GM12878 (cell line): ENCODE measurements at regions not wholly inside any gene's neighbourhood (a gene's known extent, or its start where the extent isn't known, plus 50 kb on each side); places are given as distances from the start of the nearest gene placed in this dataset.

Experiments used
- HDAC2 ChIP-seq: fragments of 200-600 bp; sonication (generic); IDR thresholded peaks from 2 replicates; pipeline ENCODE4 v1.6.1; 2017
- POLR2A ChIP-seq: IDR thresholded peaks from 2 replicates; pipeline ENCODE4 v1.6.1; 2011; ENCODE audit warnings: low read depth, mild to moderate bottlenecking, low read length
- SRF ChIP-seq, 2 experiments: IDR thresholded peaks; 2 replicates each; pipeline ENCODE4 v1.6.1; 2011; ENCODE audit warnings: low read depth in 2 of 2, low read length in 2 of 2, mild to moderate bottlenecking in 1 of 2, moderate library complexity in 1 of 2
- YY1 ChIP-seq: IDR thresholded peaks from 2 replicates; pipeline ENCODE4 v1.6.1; 2011; ENCODE audit warnings: low read depth, mild to moderate bottlenecking, low read length
- ZNF24 ChIP-seq: fragments of 450-650 bp; IDR thresholded peaks from 2 replicates; pipeline ENCODE4 v1.6.1; 2017; ENCODE audit warnings: antibody characterized with exemption, mild to moderate bottlenecking
- ZZZ3 ChIP-seq: IDR thresholded peaks from 2 replicates; pipeline ENCODE4 v1.6.1; 2011; ENCODE audit warnings: low read depth; ENCODE audit not compliant: control insufficient read depth, insufficient read length
- TF ChIP-seq, protein P1 (sequence below): IDR thresholded peaks from 2 replicates; pipeline ENCODE4 v1.6.1; 2011; ENCODE audit warnings: borderline replicate concordance, low read depth, mild to moderate bottlenecking, moderate library complexity, low read length; ENCODE audit not compliant: insufficient read depth, poor library complexity, severe bottlenecking
- TF ChIP-seq, protein P2 (sequence below): IDR thresholded peaks from 2 replicates; pipeline ENCODE4 v1.6.1; 2011; ENCODE audit warnings: mild to moderate bottlenecking, low read depth, low read length, moderate library complexity; ENCODE audit not compliant: insufficient replicate concordance
- TF ChIP-seq, protein P3 (sequence below), 3 experiments: IDR thresholded peaks in 2 of 3; conservative IDR thresholded peaks in 1 of 3; 2 replicates each; pipeline ENCODE4 v1.5.1; 2011; ENCODE audit warnings: low read depth in 3 of 3, low read length in 3 of 3, mild to moderate bottlenecking in 3 of 3, control low read depth in 2 of 3, moderate library complexity in 2 of 3, inconsistent platforms in 1 of 3, mixed read lengths in 1 of 3; ENCODE audit not compliant: control insufficient read depth in 2 of 3, insufficient read depth in 1 of 3; ENCODE audit errors: extremely low read depth in 1 of 3
- TF ChIP-seq, protein P4 (sequence below): IDR thresholded peaks from 2 replicates; pipeline ENCODE4 v1.6.1; 2012; ENCODE audit warnings: mild to moderate bottlenecking, low read depth, low read length

DNA sequence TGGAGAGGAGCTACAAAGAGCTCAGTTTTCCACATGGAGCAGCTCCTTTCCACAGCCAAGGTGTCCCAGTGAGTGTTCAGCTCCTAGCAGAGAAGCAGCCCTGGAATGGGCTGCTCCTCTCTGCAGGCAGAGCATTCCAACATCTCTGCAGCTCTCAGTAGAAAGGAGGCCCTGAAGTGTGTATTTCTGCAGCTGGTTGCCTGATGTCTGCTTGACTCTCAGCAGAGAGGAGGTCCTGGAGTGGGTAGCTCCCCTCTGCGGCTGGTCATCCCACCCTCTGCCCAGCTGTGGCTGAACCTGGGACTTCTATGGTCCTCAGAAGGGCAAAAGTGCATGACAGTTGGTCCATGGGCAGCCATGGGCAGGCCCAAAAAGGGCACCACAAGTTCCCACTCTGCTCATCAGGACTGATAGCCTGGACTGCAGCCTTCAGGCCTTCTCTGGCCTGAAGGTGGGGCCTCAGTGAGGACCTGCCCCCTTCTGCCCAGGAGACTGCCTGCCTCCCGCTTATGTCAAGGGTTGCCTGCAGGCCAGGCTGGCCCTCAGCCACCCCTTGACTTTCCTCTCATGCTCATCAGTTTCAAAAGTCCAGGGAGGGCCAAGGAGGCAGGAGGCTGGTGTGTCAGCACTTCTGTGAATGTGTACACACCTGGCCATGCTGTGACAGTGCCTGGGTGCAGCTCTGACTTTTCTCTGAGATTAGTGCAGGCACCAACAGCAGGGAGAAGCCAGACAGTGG is 605.9 kb upstream of the FAM174A start:
- TF ChIP-seq SRF (IDR thresholded peaks at IDR 0.05; ENCODE audit: low read depth in 2 of 2, low read length in 2 of 2) (no peak), ZZZ3 (no peak), YY1 (no peak), POLR2A (no peak), HDAC2 (no peak), ZNF24 (no peak)
- TF ChIP-seq, protein P1, sequence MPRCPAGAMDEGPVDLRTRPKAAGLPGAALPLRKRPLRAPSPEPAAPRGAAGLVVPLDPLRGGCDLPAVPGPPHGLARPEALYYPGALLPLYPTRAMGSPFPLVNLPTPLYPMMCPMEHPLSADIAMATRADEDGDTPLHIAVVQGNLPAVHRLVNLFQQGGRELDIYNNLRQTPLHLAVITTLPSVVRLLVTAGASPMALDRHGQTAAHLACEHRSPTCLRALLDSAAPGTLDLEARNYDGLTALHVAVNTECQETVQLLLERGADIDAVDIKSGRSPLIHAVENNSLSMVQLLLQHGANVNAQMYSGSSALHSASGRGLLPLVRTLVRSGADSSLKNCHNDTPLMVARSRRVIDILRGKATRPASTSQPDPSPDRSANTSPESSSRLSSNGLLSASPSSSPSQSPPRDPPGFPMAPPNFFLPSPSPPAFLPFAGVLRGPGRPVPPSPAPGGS = no peak
- TF ChIP-seq, protein P2, sequence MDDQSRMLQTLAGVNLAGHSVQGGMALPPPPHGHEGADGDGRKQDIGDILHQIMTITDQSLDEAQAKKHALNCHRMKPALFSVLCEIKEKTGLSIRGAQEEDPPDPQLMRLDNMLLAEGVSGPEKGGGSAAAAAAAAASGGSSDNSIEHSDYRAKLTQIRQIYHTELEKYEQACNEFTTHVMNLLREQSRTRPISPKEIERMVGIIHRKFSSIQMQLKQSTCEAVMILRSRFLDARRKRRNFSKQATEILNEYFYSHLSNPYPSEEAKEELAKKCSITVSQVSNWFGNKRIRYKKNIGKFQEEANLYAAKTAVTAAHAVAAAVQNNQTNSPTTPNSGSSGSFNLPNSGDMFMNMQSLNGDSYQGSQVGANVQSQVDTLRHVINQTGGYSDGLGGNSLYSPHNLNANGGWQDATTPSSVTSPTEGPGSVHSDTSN = no peak
- TF ChIP-seq, protein P3, sequence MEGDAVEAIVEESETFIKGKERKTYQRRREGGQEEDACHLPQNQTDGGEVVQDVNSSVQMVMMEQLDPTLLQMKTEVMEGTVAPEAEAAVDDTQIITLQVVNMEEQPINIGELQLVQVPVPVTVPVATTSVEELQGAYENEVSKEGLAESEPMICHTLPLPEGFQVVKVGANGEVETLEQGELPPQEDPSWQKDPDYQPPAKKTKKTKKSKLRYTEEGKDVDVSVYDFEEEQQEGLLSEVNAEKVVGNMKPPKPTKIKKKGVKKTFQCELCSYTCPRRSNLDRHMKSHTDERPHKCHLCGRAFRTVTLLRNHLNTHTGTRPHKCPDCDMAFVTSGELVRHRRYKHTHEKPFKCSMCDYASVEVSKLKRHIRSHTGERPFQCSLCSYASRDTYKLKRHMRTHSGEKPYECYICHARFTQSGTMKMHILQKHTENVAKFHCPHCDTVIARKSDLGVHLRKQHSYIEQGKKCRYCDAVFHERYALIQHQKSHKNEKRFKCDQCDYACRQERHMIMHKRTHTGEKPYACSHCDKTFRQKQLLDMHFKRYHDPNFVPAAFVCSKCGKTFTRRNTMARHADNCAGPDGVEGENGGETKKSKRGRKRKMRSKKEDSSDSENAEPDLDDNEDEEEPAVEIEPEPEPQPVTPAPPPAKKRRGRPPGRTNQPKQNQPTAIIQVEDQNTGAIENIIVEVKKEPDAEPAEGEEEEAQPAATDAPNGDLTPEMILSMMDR (IDR thresholded peaks at IDR 0.05 in 2 of 3, conservative IDR thresholded peaks at IDR 0.05 in 1 of 3; ENCODE audit: control insufficient read depth in 2 of 3, extremely low read depth in 1 of 3, insufficient read depth in 1 of 3, low read depth in 3 of 3, low read length in 3 of 3) = no peak
- TF ChIP-seq, protein P4, sequence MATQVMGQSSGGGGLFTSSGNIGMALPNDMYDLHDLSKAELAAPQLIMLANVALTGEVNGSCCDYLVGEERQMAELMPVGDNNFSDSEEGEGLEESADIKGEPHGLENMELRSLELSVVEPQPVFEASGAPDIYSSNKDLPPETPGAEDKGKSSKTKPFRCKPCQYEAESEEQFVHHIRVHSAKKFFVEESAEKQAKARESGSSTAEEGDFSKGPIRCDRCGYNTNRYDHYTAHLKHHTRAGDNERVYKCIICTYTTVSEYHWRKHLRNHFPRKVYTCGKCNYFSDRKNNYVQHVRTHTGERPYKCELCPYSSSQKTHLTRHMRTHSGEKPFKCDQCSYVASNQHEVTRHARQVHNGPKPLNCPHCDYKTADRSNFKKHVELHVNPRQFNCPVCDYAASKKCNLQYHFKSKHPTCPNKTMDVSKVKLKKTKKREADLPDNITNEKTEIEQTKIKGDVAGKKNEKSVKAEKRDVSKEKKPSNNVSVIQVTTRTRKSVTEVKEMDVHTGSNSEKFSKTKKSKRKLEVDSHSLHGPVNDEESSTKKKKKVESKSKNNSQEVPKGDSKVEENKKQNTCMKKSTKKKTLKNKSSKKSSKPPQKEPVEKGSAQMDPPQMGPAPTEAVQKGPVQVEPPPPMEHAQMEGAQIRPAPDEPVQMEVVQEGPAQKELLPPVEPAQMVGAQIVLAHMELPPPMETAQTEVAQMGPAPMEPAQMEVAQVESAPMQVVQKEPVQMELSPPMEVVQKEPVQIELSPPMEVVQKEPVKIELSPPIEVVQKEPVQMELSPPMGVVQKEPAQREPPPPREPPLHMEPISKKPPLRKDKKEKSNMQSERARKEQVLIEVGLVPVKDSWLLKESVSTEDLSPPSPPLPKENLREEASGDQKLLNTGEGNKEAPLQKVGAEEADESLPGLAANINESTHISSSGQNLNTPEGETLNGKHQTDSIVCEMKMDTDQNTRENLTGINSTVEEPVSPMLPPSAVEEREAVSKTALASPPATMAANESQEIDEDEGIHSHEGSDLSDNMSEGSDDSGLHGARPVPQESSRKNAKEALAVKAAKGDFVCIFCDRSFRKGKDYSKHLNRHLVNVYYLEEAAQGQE = no peak
